ENCODE measurements at regions not wholly inside any gene's neighbourhood (a gene's known extent, or its start where the extent isn't known, plus 50 kb on each side); places are given as distances from the start of the nearest gene placed in this dataset.

DNA sequence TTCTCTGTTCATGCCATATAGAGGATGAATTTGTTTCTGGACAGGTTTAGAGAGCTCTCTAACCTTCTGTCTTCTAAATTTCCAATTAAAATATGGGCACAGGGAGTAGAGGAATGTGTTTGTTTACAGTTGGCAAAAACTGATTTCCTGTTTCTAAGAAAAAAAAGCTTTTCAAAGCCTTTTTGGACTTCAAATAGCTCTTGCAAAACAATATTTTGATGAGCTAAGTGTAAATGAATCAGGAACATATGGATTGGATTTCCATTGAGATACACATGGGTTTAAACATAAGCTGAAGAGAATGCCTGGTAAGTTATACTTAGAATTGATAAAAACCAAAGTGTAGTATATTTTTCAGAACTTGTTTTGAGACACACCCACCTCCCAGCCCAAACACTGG, 677.5 kb downstream of the NYAP2 start:
- Histone ChIP-seq H3K9ac (ENCODE audit: extremely low read depth, insufficient read length, low read length) (no peak overlapping the region), H3K4me2 (ENCODE audit: insufficient read depth, insufficient read length, low read length) (no peak overlapping the region), H3K23me2 (ENCODE audit: insufficient read length, low read depth, low read length, poor library complexity, severe bottlenecking) (no peaks in the 10 kb centered on the region), H3K56ac (ENCODE audit: insufficient read length, low read depth, low read length) (no peak overlapping the region), H4K20me1 (ENCODE audit: control insufficient read depth, insufficient read depth, insufficient read length) (no peaks in the 10 kb centered on the region), H3K4me1 (ENCODE audit: insufficient read depth, low read length) (no peaks in the 10 kb centered on the region), H2BK12ac (ENCODE audit: insufficient read length, low read depth, low read length) (no peak overlapping the region), H3K9me3 (ENCODE audit: control insufficient read depth, low read depth, low read length) (no peaks in the 10 kb centered on the region), H3T11ph (ENCODE audit: low read length) (no peak overlapping the region), H3K14ac (ENCODE audit: insufficient read depth, low read length) (no peak overlapping the region), H3K27me3 (ENCODE audit: insufficient read depth, low read length) (no peaks in the 10 kb centered on the region), H4K91ac (ENCODE audit: insufficient read length, low read depth, low read length) (no peak overlapping the region), H2AK5ac (ENCODE audit: insufficient read length, low read length) (no peak overlapping the region), H2BK5ac (ENCODE audit: insufficient read length, low read length) (no peak overlapping the region), H4K5ac (ENCODE audit: insufficient read length, low read depth, low read length) (no peak overlapping the region), H4K8ac (replicated peaks; ENCODE audit: insufficient read length, low read depth, low read length) (no peak overlapping the region), H2BK120ac (ENCODE audit: low read depth, low read length, poor library complexity, severe bottlenecking) (no peak overlapping the region), H2AFZ (ENCODE audit: low read length) (no peak overlapping the region), H2BK15ac (ENCODE audit: low read depth, low read length) (no peak overlapping the region), H2BK20ac (ENCODE audit: low read depth, low read length, poor library complexity, severe bottlenecking) (no peak overlapping the region), H3K23ac (ENCODE audit: insufficient read length, low read depth, low read length) (no peak overlapping the region), H3K4ac (ENCODE audit: low read depth, low read length) (no peak overlapping the region), H3K79me1 (ENCODE audit: insufficient read depth, low read depth, low read length, poor library complexity, severe bottlenecking) (no peaks in the 10 kb centered on the region), H3K18ac (ENCODE audit: insufficient read length, low read depth, low read length) (no peak overlapping the region), H3K27ac (ENCODE audit: insufficient read length, low read depth, low read length) (no peak overlapping the region), H3K79me2 (ENCODE audit: insufficient read depth, low read length) (no peaks in the 10 kb centered on the region)
- Mint-ChIP-seq H3K36me3 (ENCODE audit: insufficient read depth in 1 of 3, low read depth in 3 of 3) (no peaks in the 10 kb centered on the region; a peak in 1 of 7 replicates), H3K27me3 (ENCODE audit: low read depth) (no peaks in the 10 kb centered on the region), H3K9me3 (no peaks in the 10 kb centered on the region), H3K4me1 (no peaks in the 10 kb centered on the region), H3K4me3 (no peak overlapping the region), H3K27ac (no peak overlapping the region)
- TF ChIP-seq, protein P1, sequence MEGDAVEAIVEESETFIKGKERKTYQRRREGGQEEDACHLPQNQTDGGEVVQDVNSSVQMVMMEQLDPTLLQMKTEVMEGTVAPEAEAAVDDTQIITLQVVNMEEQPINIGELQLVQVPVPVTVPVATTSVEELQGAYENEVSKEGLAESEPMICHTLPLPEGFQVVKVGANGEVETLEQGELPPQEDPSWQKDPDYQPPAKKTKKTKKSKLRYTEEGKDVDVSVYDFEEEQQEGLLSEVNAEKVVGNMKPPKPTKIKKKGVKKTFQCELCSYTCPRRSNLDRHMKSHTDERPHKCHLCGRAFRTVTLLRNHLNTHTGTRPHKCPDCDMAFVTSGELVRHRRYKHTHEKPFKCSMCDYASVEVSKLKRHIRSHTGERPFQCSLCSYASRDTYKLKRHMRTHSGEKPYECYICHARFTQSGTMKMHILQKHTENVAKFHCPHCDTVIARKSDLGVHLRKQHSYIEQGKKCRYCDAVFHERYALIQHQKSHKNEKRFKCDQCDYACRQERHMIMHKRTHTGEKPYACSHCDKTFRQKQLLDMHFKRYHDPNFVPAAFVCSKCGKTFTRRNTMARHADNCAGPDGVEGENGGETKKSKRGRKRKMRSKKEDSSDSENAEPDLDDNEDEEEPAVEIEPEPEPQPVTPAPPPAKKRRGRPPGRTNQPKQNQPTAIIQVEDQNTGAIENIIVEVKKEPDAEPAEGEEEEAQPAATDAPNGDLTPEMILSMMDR (conservative IDR thresholded peaks at IDR 0.05), result no peak
- no peak for DNase-seq

All from H9 (cell line).